HCT116 (cell line): ENCODE measurements at regions not wholly inside any gene's neighbourhood (a gene's known extent, or its start where the extent isn't known, plus 50 kb on each side); places are given as distances from the start of the nearest gene placed in this dataset.

ENCODE experiments used
- ATF3 ChIP-seq: IDR thresholded peaks from 2 replicates; pipeline ENCODE4 v1.6.1; 2012
- CTCF ChIP-seq, 3 experiments: fragments of 200-600 bp in 1 of 3; sonication (generic) in 1 of 3; IDR thresholded peaks in 2 of 3; conservative IDR thresholded peaks in 1 of 3; 2 replicates each; pipeline ENCODE4 v1.5.1; 2012 to 2017; ENCODE audit warnings: low read depth in 2 of 3, low read length in 2 of 3, antibody characterized with exemption in 1 of 3, borderline replicate concordance in 1 of 3, control low read depth in 1 of 3, mild to moderate bottlenecking in 1 of 3, mixed read lengths in 1 of 3, mixed run types in 1 of 3, moderate library complexity in 1 of 3; ENCODE audit not compliant: insufficient read depth in 1 of 3
- EZH2 ChIP-seq: fragments of 200-600 bp; sonication (generic); IDR thresholded peaks from 2 replicates; pipeline ENCODE4 v1.6.1; 2017; ENCODE audit warnings: antibody characterized with exemption, mixed run types
- JUND ChIP-seq: IDR thresholded peaks from 2 replicates; pipeline ENCODE4 v1.6.1; 2012
- POLR2A ChIP-seq: IDR thresholded peaks from 2 replicates; pipeline ENCODE4 v1.7.0; 2011; ENCODE audit warnings: borderline replicate concordance; ENCODE audit not compliant: insufficient read depth, insufficient read length; ENCODE audit errors: extremely low read depth
- POLR2AphosphoS5 ChIP-seq: IDR thresholded peaks from 2 replicates; pipeline ENCODE4 v1.6.1; 2011; ENCODE audit warnings: mild to moderate bottlenecking, low read depth, low read length, moderate library complexity
- RAD21 ChIP-seq: IDR thresholded peaks from 2 replicates; pipeline ENCODE4 v1.6.1; 2012; ENCODE audit warnings: low read depth, mild to moderate bottlenecking
- TCF7L2 ChIP-seq: IDR thresholded peaks from 2 replicates; pipeline ENCODE4 v1.7.0; 2011; ENCODE audit warnings: borderline replicate concordance, inconsistent platforms; ENCODE audit not compliant: insufficient read depth, insufficient read length; ENCODE audit errors: extremely low read depth
- ZFX ChIP-seq: fragments of 450-650 bp; IDR thresholded peaks from 2 replicates; pipeline ENCODE4 v1.6.1; 2017

- TF ChIP-seq EZH2, result no peak
- no peak for TF ChIP-seq JUND
- no peak for TF ChIP-seq ZFX
- TF ChIP-seq ATF3, result no peak
- no peak for TF ChIP-seq CTCF (IDR thresholded peaks at IDR 0.05 in 2 of 3, conservative IDR thresholded peaks at IDR 0.05 in 1 of 3; ENCODE audit: borderline replicate concordance in 1 of 3, insufficient read depth in 1 of 3, low read depth in 2 of 3, low read length in 2 of 3)
- no peak for TF ChIP-seq POLR2AphosphoS5
- TF ChIP-seq POLR2A, result no peak
- TF ChIP-seq TCF7L2, result no peak
- TF ChIP-seq RAD21, result no peak
These were observed 323.4 kb upstream of the NRP1 start for GRCh38 chr10:33657913-33658312.
